Fibroblast of lung (primary cell): ENCODE measurements at regions not wholly inside any gene's neighbourhood (a gene's known extent, or its start where the extent isn't known, plus 50 kb on each side); places are given as distances from the start of the nearest gene placed in this dataset.

ENCODE experiments used
- EZH2 ChIP-seq: IDR thresholded peaks from 2 replicates; pipeline ENCODE4 v1.5.1; 2012; ENCODE audit warnings: low read length, control low read depth, mild to moderate bottlenecking; ENCODE audit errors: missing control alignments
- TF ChIP-seq, protein P1 (sequence below), 2 donors: IDR thresholded peaks in 1 of 2; conservative IDR thresholded peaks in 1 of 2; 1 replicate in 1 of 2; 2 replicates in 1 of 2; pipeline ENCODE4 v1.5.1; 2011 to 2012; ENCODE audit warnings: low read length in 2 of 2, control low read depth in 1 of 2, inconsistent platforms in 1 of 2, low read depth in 1 of 2, mild to moderate bottlenecking in 1 of 2

DNA sequence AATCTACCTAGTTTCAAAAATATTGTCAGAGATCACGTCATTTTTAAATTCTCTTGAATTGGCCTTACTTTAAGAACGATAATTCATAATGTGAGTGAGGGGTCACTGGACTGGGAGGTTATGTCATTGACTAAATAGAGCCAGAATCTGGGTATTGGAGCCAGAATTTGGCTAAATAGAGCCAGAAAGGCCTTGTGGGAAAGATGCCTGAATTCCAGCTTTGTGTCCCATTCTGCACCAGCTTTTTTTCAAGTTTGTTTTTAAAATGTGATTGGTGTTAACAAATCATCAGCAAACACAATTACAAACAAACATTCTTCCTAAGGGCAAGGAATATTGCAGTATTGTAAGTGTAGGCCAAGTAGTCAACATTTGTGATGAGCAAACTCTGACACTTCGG, 233.2 kb upstream of the PRKCQ start:
- TF ChIP-seq, protein P1, sequence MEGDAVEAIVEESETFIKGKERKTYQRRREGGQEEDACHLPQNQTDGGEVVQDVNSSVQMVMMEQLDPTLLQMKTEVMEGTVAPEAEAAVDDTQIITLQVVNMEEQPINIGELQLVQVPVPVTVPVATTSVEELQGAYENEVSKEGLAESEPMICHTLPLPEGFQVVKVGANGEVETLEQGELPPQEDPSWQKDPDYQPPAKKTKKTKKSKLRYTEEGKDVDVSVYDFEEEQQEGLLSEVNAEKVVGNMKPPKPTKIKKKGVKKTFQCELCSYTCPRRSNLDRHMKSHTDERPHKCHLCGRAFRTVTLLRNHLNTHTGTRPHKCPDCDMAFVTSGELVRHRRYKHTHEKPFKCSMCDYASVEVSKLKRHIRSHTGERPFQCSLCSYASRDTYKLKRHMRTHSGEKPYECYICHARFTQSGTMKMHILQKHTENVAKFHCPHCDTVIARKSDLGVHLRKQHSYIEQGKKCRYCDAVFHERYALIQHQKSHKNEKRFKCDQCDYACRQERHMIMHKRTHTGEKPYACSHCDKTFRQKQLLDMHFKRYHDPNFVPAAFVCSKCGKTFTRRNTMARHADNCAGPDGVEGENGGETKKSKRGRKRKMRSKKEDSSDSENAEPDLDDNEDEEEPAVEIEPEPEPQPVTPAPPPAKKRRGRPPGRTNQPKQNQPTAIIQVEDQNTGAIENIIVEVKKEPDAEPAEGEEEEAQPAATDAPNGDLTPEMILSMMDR (conservative IDR thresholded peaks at IDR 0.05 in 1 of 2, IDR thresholded peaks at IDR 0.05 in 1 of 2; ENCODE audit: low read depth in 1 of 2, low read length in 2 of 2), result no peak
- TF ChIP-seq EZH2, result no peak
